ENCODE measurements at regions not wholly inside any gene's neighbourhood (a gene's known extent, or its start where the extent isn't known, plus 50 kb on each side); places are given as distances from the start of the nearest gene placed in this dataset.
A peak's percentile ranks its signal among the peaks of the same experiment; 100 is the strongest.

DNA sequence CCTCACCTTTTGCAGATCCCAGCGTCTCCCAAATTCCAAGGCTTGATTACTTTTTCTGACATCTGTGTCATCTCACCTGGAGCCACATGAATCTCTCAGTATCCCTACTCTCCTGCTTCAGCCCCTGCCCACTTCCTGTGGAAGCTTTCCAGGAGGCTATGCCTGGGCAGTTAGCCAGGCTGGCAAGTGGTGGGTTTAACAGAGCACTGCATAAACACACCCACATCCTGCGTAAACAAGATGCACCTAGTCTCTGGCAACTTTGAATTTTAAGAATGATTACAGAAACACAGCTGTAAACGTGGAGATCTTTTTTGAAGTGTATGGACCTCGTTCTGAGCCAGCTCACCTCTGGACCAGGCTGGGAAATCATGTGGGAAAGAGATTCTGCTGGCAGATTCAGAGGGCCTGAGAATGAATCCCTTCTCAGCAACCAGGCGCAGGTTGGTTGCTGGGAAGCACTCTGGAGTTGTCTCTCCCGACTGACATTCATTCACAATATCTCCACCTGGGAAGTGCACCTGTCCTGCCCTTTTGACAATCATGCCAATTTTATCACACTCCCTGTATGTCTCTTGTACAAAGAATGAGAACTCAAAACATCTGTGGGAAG lies 55.7 kb upstream of the FANCC start:
- TF ChIP-seq, protein P1, sequence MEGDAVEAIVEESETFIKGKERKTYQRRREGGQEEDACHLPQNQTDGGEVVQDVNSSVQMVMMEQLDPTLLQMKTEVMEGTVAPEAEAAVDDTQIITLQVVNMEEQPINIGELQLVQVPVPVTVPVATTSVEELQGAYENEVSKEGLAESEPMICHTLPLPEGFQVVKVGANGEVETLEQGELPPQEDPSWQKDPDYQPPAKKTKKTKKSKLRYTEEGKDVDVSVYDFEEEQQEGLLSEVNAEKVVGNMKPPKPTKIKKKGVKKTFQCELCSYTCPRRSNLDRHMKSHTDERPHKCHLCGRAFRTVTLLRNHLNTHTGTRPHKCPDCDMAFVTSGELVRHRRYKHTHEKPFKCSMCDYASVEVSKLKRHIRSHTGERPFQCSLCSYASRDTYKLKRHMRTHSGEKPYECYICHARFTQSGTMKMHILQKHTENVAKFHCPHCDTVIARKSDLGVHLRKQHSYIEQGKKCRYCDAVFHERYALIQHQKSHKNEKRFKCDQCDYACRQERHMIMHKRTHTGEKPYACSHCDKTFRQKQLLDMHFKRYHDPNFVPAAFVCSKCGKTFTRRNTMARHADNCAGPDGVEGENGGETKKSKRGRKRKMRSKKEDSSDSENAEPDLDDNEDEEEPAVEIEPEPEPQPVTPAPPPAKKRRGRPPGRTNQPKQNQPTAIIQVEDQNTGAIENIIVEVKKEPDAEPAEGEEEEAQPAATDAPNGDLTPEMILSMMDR (IDR thresholded peaks at IDR 0.05), result no peak
- Mint-ChIP-seq H3K9me3 (peaks cover 0 to 6% (median 3%) of the 10 kb centered on the region in 7 donors), H3K4me3 (no peak overlapping the region), H3K27ac (no peak overlapping the region), H3K4me1 (no peaks in the 10 kb centered on the region), H3K27me3 (ENCODE audit: low read depth in 3 of 3) (peaks cover 16 to 38% (median 19%) of the 10 kb centered on the region in 3 donors), H3K36me3 (no peaks in the 10 kb centered on the region)
- WGBS (ENCODE audit: insufficient coverage), result 59% methylated on average over 4 of the region's 6 CpGs
- H3K9ac ChIP-seq (ENCODE audit: insufficient read depth, low read length, poor library complexity, severe bottlenecking), result no peak overlapping the region
- H3K4me2 ChIP-seq (replicated peaks; ENCODE audit: extremely low read depth, low read length, poor library complexity, severe bottlenecking), result no peak overlapping the region
- intact Hi-C loops (cut with micrococcal nuclease), result no loop called here
- H3K9me3 ChIP-seq (replicated peaks in 1 of 2; ENCODE audit: control insufficient read depth in 1 of 2, insufficient read depth in 1 of 2, low read length in 2 of 2), result no peaks in the 10 kb centered on the region
- no peak overlapping the region for H2AFZ ChIP-seq (ENCODE audit: insufficient read depth, low read depth, low read length, poor library complexity, severe bottlenecking)
- no peak overlapping the region for H3K4me3 ChIP-seq (replicated peaks in 1 of 3; ENCODE audit: low read depth in 2 of 3, low read length in 3 of 3)
- H3K4me1 ChIP-seq (ENCODE audit: control insufficient read depth in 1 of 2, insufficient read depth in 2 of 2, low read length in 2 of 2), result no peaks in the 10 kb centered on the region
- no peaks in the 10 kb centered on the region for H4K20me1 ChIP-seq (ENCODE audit: insufficient read depth, low read length)
- no peak for DNase-seq
- peaks cover 0 to 5% of the 10 kb centered on the region in 2 donors for H3K27me3 ChIP-seq (ENCODE audit: control insufficient read depth in 2 of 2, insufficient read depth in 2 of 2, low read length in 2 of 2)
- no peak overlapping the region for H3K27ac ChIP-seq (ENCODE audit: low read depth in 1 of 2, low read length in 2 of 2)
- no peaks in the 10 kb centered on the region for H3K36me3 ChIP-seq (replicated peaks in 1 of 2; ENCODE audit: control insufficient read depth in 1 of 2, insufficient read depth in 2 of 2, low read length in 2 of 2)
- no peaks in the 10 kb centered on the region for H3K79me2 ChIP-seq (ENCODE audit: insufficient read depth, low read length)

- H3K9me3 ChIP-seq (replicated peaks in 1 of 2; ENCODE audit: control insufficient read depth in 1 of 2, insufficient read depth in 1 of 2, low read length in 2 of 2), result no peaks in the 10 kb centered on the region
- no peak overlapping the region for H2AFZ ChIP-seq (ENCODE audit: insufficient read depth, low read depth, low read length, poor library complexity, severe bottlenecking)
- H3K79me2 ChIP-seq (ENCODE audit: insufficient read depth, low read length), result no peaks in the 10 kb centered on the region
- intact Hi-C loops (cut with micrococcal nuclease), result no loop called here
- H3K36me3 ChIP-seq (replicated peaks in 1 of 2; ENCODE audit: control insufficient read depth in 1 of 2, insufficient read depth in 2 of 2, low read length in 2 of 2), result no peaks in the 10 kb centered on the region
- 83% methylated on average over 2 of the region's 4 CpGs for WGBS (ENCODE audit: insufficient coverage)
- no peak for DNase-seq
- Mint-ChIP-seq H3K27me3 (ENCODE audit: low read depth in 3 of 3) (peaks cover 18 to 42% (median 27%) of the 10 kb centered on the region in 3 donors), H3K36me3 (no peaks in the 10 kb centered on the region), H3K4me1 (no peaks in the 10 kb centered on the region), H3K27ac (no peak overlapping the region), H3K4me3 (peak overlapping the region in 1 of 2 donors; percentile 44), H3K9me3 (peaks cover 0 to 6% (median 0%) of the 10 kb centered on the region in 7 donors)
- no peaks in the 10 kb centered on the region for H3K4me1 ChIP-seq (ENCODE audit: control insufficient read depth in 1 of 2, insufficient read depth in 2 of 2, low read length in 2 of 2)
- TF ChIP-seq, protein P1 (IDR thresholded peaks at IDR 0.05), result no peak
- H3K4me3 ChIP-seq (replicated peaks in 1 of 3; ENCODE audit: low read depth in 2 of 3, low read length in 3 of 3), result no peak overlapping the region
- no peak overlapping the region for H3K27ac ChIP-seq (ENCODE audit: low read depth in 1 of 2, low read length in 2 of 2)
- no peak overlapping the region for H3K4me2 ChIP-seq (replicated peaks; ENCODE audit: extremely low read depth, low read length, poor library complexity, severe bottlenecking)
- no peaks in the 10 kb centered on the region for H4K20me1 ChIP-seq (ENCODE audit: insufficient read depth, low read length)
- peaks cover 3 to 16% of the 10 kb centered on the region in 2 donors for H3K27me3 ChIP-seq (ENCODE audit: control insufficient read depth in 2 of 2, insufficient read depth in 2 of 2, low read length in 2 of 2)
- H3K9ac ChIP-seq (ENCODE audit: insufficient read depth, low read length, poor library complexity, severe bottlenecking), result no peak overlapping the region
Observed at GRCh38 chr9:95370064-95370463, 52.6 kb upstream of the FANCC start.

Data from CD14-positive monocyte (primary cell).